GM23248 (cell line): ENCODE measurements at regions not wholly inside any gene's neighbourhood (a gene's known extent, or its start where the extent isn't known, plus 50 kb on each side); places are given as distances from the start of the nearest gene placed in this dataset.

Experiments used
- EZH2 ChIP-seq: fragments of 200-600 bp; sonication (generic); IDR thresholded peaks from 2 replicates; pipeline ENCODE4 v1.6.1; 2018; ENCODE audit warnings: antibody characterized with exemption, mild to moderate bottlenecking; ENCODE audit not compliant: insufficient read depth, poor library complexity, severe bottlenecking
- EZH2phosphoT487 ChIP-seq: fragments of 200-600 bp; sonication (generic); IDR thresholded peaks from 2 replicates; pipeline ENCODE4 v1.6.1; 2018; ENCODE audit warnings: antibody characterized with exemption, moderate library complexity, mild to moderate bottlenecking, low read depth; ENCODE audit not compliant: insufficient read depth

DNA sequence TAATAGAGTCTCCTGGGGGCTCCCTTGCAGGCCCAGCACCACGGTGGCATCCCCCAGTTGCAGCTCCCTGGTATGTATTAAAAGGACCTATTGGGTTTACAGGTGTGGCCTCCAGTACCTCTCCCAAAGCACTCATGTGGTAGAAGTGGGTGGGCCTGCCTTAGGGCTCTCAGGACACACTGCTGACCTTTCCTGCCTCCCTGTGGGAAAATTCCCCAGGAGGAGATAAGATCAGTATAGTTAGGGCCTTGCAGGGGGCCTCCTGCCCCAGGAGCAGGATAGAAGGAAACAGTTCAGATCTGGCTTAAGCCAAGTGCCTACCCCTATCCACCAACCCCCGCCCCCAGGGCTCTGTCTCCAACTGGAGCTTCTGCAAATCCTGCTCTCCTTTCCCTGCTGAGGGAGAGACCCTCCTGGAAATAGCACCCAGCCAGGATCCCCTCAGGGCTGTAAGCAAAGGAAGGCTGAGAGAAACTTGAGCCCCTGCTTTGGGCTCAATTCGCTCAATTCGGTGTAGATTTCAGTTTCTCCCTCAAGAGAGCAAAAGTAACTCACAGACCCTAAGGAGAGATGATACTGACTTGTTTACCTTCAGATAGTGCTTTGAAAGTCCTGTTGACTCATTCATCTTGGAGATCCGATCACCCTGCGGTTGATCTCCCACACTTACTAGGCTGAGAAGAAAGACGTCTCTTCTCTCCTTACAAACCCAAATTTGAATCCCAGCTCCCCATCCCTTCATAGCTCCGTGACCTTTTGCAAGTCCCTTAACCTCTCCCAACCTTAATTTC lies 130.6 kb downstream of the WDR11 start:
- TF ChIP-seq EZH2phosphoT487: no peak
- TF ChIP-seq EZH2: no peak
